AG10803 (cell line): ENCODE measurements at regions not wholly inside any gene's neighbourhood (a gene's known extent, or its start where the extent isn't known, plus 50 kb on each side); places are given as distances from the start of the nearest gene placed in this dataset.
"Not testable (repeated sequence)": the region's sequence is repeated elsewhere in the genome, so short reads cannot be mapped to it uniquely, and the experiment has no call there.

Source experiments
- DNase-seq: peaks from one replicate; pipeline ENCODE4 v3.0.0; 2010; ENCODE audit warnings: low read depth
- H3K4me3 ChIP-seq: 2 replicates; pipeline ENCODE4 v1.5.1; 2011; ENCODE audit warnings: mild to moderate bottlenecking, low read length, control low read depth
- CTCF ChIP-seq: conservative IDR thresholded peaks from 2 replicates; pipeline ENCODE4 v1.5.1; 2011; ENCODE audit warnings: mild to moderate bottlenecking, low read length, control low read depth, inconsistent platforms

GRCh38 chr6:90364286-90364685 lies 67.6 kb upstream of the BACH2 start:
- no peak for DNase-seq
- TF ChIP-seq CTCF = no peak
- no peak overlapping the region for H3K4me3 ChIP-seq

GRCh38 chr6:90362318-90362717 lies 65.7 kb upstream of the BACH2 start:
- no peak for TF ChIP-seq CTCF
- DNase-seq = no peak
- no peak overlapping the region for H3K4me3 ChIP-seq

GRCh38 chr6:90361174-90361573 lies 64.5 kb upstream of the BACH2 start:
- no peak for DNase-seq
- no peak for TF ChIP-seq CTCF
- no peak overlapping the region for H3K4me3 ChIP-seq

GRCh38 chr6:90358036-90358770 lies 61.6 kb upstream of the BACH2 start:
- DNase-seq, H3K4me3 ChIP-seq: not testable (repeated sequence)

- H3K4me3 ChIP-seq = no peak overlapping the region
- TF ChIP-seq CTCF = no peak
- no peak for DNase-seq
Observed at GRCh38 chr6:90356012-90356421, 59.4 kb upstream of the BACH2 start.

- TF ChIP-seq CTCF = no peak
- no peak overlapping the region for H3K4me3 ChIP-seq
- DNase-seq = no peak
Observed at GRCh38 chr6:90354961-90355360, 58.3 kb upstream of the BACH2 start.

GRCh38 chr6:90351696-90352095 lies 55.1 kb upstream of the BACH2 start:
- TF ChIP-seq CTCF = no peak
- peak; percentile 29 for DNase-seq

More at GRCh38 chr6:90351696-90352095, 55.1 kb upstream of the BACH2 start:
- H3K4me3 ChIP-seq = no peak overlapping the region
